Upper lobe of right lung (tissue), 1 donor: ENCODE measurements at regions not wholly inside any gene's neighbourhood (a gene's known extent, or its start where the extent isn't known, plus 50 kb on each side); places are given as distances from the start of the nearest gene placed in this dataset.

Experiments used
- ATAC-seq: fragments of 200-7000 bp; cut with Tn5 transposase; one replicate; pipeline ENCODE4 v1.9.1; 2020; ENCODE audit warnings: mild to moderate bottlenecking, moderate library complexity
- DNase-seq: peaks from one replicate; pipeline ENCODE4 v3.0.0-alpha.2; 2020
- H3K27ac ChIP-seq: fragments of 200-600 bp; one replicate; pipeline ENCODE4 v1.8.0; 2022
- H3K27me3 ChIP-seq: fragments of 200-600 bp; one replicate; pipeline ENCODE4 v1.8.0; 2022; ENCODE audit warnings: mild to moderate bottlenecking
- H3K36me3 ChIP-seq: fragments of 200-600 bp; one replicate; pipeline ENCODE4 v1.8.0; 2022
- H3K4me1 ChIP-seq: fragments of 200-600 bp; one replicate; pipeline ENCODE4 v1.8.0; 2022
- H3K4me3 ChIP-seq: fragments of 200-600 bp; one replicate; pipeline ENCODE4 v1.8.0; 2022; ENCODE audit warnings: mild to moderate bottlenecking
- H3K9me3 ChIP-seq: fragments of 200-600 bp; one replicate; pipeline ENCODE4 v1.8.0; 2022
- intact Hi-C: fragments of 100-400 bp; cut with DNase I; formaldehyde crosslinking; loops from one replicate; pipeline ENCODE4 v1.11.0; 2022
- TF ChIP-seq, protein P1 (sequence below): fragments of 200-600 bp; IDR thresholded peaks from one replicate; pipeline ENCODE4 v1.8.0; 2022; ENCODE audit warnings: antibody characterized with exemption
- donor health status: DM: no; HTN: yes; CAD: no; lungs with severe emphysema.

DNA sequence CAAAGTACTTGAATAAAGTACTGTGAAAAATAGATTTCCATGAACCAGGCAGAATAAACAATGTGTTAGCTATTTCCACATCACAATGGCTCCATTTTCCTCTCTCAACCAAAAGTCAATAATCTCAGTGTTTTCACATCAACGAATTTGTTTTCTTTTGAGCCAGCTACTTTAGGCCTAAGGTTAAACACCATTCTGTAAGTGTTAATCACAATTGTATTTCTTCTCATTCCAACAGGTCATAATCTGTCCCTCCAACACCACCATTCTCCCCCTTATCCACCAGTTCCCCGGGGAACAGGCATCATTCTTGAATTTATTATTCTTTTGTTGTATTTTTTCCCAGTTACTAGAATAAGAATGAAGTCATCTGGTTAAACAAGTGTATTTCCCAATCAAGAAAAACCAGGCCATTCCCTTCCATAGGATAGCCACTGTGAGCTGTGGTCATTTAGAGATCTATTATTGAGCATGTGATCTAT is 66.2 kb upstream of the PALMD start:
- TF ChIP-seq, protein P1, sequence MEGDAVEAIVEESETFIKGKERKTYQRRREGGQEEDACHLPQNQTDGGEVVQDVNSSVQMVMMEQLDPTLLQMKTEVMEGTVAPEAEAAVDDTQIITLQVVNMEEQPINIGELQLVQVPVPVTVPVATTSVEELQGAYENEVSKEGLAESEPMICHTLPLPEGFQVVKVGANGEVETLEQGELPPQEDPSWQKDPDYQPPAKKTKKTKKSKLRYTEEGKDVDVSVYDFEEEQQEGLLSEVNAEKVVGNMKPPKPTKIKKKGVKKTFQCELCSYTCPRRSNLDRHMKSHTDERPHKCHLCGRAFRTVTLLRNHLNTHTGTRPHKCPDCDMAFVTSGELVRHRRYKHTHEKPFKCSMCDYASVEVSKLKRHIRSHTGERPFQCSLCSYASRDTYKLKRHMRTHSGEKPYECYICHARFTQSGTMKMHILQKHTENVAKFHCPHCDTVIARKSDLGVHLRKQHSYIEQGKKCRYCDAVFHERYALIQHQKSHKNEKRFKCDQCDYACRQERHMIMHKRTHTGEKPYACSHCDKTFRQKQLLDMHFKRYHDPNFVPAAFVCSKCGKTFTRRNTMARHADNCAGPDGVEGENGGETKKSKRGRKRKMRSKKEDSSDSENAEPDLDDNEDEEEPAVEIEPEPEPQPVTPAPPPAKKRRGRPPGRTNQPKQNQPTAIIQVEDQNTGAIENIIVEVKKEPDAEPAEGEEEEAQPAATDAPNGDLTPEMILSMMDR = no peak
- Histone ChIP-seq H3K36me3 (no peaks in the 10 kb centered on the region), H3K27me3 (no peaks in the 10 kb centered on the region), H3K4me1 (no peaks in the 10 kb centered on the region), H3K9me3 (no peaks in the 10 kb centered on the region), H3K4me3 (no peak overlapping the region), H3K27ac (no peak overlapping the region)
- DNase-seq = no peak
- ATAC-seq = no peak
- intact Hi-C loops = no loop called here

DNA sequence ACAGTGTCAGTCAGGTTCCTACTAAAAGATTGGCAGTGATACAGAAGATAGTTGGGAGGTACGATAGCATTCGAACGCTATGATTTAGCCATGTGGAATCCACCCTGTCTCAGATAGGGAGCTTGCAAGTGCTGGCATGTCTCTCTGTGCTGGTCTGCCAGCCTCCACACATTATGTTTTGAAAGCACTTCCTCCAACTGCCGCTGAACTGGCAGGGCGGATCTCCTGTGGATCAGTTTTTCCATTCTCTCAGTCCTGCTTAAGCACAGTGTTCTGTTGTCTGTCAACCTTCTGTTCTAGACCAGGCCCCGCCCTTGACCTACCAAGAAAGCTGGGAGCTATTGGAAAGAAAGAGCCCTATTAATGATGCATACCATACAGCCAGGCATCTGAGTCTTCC is 65.5 kb upstream of the PALMD start:
- TF ChIP-seq, protein P1 = no peak
- ATAC-seq (no peak), DNase-seq (no peak)
- H3K4me3 ChIP-seq = no peak overlapping the region
- no peak overlapping the region for H3K27ac ChIP-seq
- H3K4me1 ChIP-seq = no peaks in the 10 kb centered on the region
- no peaks in the 10 kb centered on the region for H3K9me3 ChIP-seq
- no peaks in the 10 kb centered on the region for H3K36me3 ChIP-seq
- intact Hi-C loops = no loop called here
- H3K27me3 ChIP-seq = no peaks in the 10 kb centered on the region

DNA sequence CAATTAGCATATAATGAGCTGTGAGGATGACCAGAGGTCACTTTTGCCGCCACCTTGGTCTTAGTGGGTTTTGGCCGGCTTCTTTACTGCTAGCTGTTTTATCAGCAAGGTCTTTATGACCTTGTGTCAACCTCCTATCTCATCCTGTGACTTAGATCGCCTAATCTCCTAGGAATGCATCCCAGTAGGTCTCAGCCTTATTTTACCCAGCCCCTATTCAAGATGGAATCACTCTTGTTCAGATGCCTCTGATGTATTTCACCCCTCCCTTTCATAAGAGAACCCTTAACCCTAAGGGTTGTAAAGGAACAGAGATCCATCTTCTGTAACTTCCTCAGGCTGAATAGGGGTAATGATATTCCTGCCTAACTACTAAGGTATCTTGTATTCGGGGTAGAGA is 58.9 kb upstream of the PALMD start:
- Histone ChIP-seq H3K27ac (no peak overlapping the region), H3K9me3 (no peaks in the 10 kb centered on the region), H3K36me3 (no peaks in the 10 kb centered on the region), H3K27me3 (no peaks in the 10 kb centered on the region), H3K4me3 (no peak overlapping the region), H3K4me1 (no peaks in the 10 kb centered on the region)
- no peak for ATAC-seq
- DNase-seq = no peak
- TF ChIP-seq, protein P1 = no peak
- intact Hi-C loops = no loop called here

DNA sequence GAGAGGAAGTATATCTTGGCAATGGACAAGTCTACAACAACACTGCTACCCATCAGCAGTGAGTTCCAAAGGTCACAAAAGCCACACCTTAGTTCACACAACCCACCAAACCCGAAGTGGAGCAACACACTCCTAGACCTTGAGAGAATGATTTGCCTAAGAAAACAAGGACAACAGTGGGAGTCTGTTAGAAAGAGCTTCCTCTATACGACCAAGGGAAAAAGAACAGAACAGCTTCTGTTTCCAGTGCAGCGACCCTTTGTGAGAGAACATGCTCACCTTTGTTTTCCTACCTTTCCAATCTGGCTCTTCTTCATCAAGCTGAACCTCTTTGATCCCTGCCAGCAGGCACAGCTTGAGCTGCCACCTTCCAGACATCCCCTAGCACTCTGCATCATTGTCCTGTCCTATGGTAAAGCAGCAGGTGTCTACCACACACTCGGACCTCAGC is 56.7 kb upstream of the PALMD start:
- Histone ChIP-seq H3K27me3 (no peaks in the 10 kb centered on the region), H3K36me3 (no peaks in the 10 kb centered on the region), H3K27ac (no peak overlapping the region), H3K4me3 (no peak overlapping the region), H3K9me3 (no peaks in the 10 kb centered on the region), H3K4me1 (no peaks in the 10 kb centered on the region)
- no peak for DNase-seq
- TF ChIP-seq, protein P1 = no peak
- no peak for ATAC-seq
- intact Hi-C loops = no loop called here

DNA sequence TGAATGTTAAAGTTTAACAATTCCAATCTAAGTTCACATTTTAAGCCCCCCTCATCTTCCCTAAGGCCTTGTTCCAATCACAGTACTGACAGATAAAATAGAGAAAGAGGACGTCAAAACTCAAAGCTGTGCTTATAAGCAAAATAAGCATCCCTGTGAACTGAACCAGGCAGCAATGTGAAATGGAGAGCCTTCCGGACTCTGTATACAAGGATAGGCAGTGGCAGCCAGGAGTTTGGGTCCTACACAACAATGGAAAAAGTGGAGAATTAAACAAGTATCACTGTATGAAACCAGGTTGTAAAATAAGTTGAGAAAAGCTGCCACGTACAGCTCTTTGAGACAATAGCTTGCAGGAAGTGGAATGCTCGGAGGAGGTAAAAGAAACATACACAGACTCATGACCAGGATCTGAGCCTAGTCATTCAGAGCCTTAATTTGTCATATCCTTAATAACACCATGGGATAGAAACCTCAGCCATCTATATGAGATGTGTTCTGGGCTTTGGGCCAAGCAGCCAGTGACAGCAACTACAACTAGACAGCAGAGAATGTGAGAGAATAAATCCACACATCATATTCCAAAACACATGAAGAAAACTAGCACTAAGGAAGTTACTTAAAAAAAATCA is 55.2 kb upstream of the PALMD start:
- no peak for ATAC-seq
- H3K4me1 ChIP-seq = no peaks in the 10 kb centered on the region

More for the DNA sequence above, 55.2 kb upstream of the PALMD start:
- Histone ChIP-seq H3K27ac (no peak overlapping the region), H3K9me3 (no peaks in the 10 kb centered on the region), H3K4me3 (no peak overlapping the region), H3K36me3 (no peaks in the 10 kb centered on the region), H3K27me3 (no peaks in the 10 kb centered on the region)
- TF ChIP-seq, protein P1 = no peak
- intact Hi-C loops = no loop called here
- DNase-seq = no peak
